ENCODE measurements at regions not wholly inside any gene's neighbourhood (a gene's known extent, or its start where the extent isn't known, plus 50 kb on each side); places are given as distances from the start of the nearest gene placed in this dataset.

GRCh38 chr12:22879203-22879602 is 254.2 kb downstream of the ETNK1 start:
- DNase-seq (ENCODE audit: insufficient read length, low spot score), result no peak
- no peak for FAIRE-seq
- TF ChIP-seq TAF1 (IDR thresholded peaks at IDR 0.05; ENCODE audit: low read depth, low read length) (no peak), POLR2A (IDR thresholded peaks at IDR 0.05; ENCODE audit: low read depth, low read length) (no peak), POU2F2 (IDR thresholded peaks at IDR 0.05; ENCODE audit: low read depth, low read length) (no peak)

GRCh38 chr12:22880331-22880730 is 255.4 kb downstream of the ETNK1 start:
- FAIRE-seq, result no peak
- TF ChIP-seq SPI1 (IDR thresholded peaks at IDR 0.05; ENCODE audit: low read depth, low read length) (no peak), PAX5 (IDR thresholded peaks at IDR 0.05; ENCODE audit: insufficient read depth, low read length, severe bottlenecking) (no peak), POU2F2 (IDR thresholded peaks at IDR 0.05; ENCODE audit: low read depth, low read length) (no peak), TAF1 (IDR thresholded peaks at IDR 0.05; ENCODE audit: low read depth, low read length) (no peak), POLR2AphosphoS5 (IDR thresholded peaks at IDR 0.05; ENCODE audit: low read depth, low read length) (no peak), POLR2A (IDR thresholded peaks at IDR 0.05; ENCODE audit: low read depth, low read length) (no peak)
- DNase-seq (ENCODE audit: insufficient read length, low spot score), result no peak

GRCh38 chr12:22880807-22881206 is 255.8 kb downstream of the ETNK1 start:
- DNase-seq (ENCODE audit: insufficient read length, low spot score) (no peak), FAIRE-seq (no peak)
- TF ChIP-seq POU2F2 (IDR thresholded peaks at IDR 0.05; ENCODE audit: low read depth, low read length) (no peak), SPI1 (IDR thresholded peaks at IDR 0.05; ENCODE audit: low read depth, low read length) (no peak), TAF1 (IDR thresholded peaks at IDR 0.05; ENCODE audit: low read depth, low read length) (no peak), POLR2A (IDR thresholded peaks at IDR 0.05; ENCODE audit: low read depth, low read length) (no peak), POLR2AphosphoS5 (IDR thresholded peaks at IDR 0.05; ENCODE audit: low read depth, low read length) (no peak), PAX5 (IDR thresholded peaks at IDR 0.05; ENCODE audit: insufficient read depth, low read length, severe bottlenecking) (no peak)

- FAIRE-seq (no peak), DNase-seq (ENCODE audit: insufficient read length, low spot score) (no peak)
- TF ChIP-seq TAF1 (IDR thresholded peaks at IDR 0.05; ENCODE audit: low read depth, low read length), result no peak
- TF ChIP-seq POU2F2 (IDR thresholded peaks at IDR 0.05; ENCODE audit: low read depth, low read length), result no peak
- no peak for TF ChIP-seq PAX5 (IDR thresholded peaks at IDR 0.05; ENCODE audit: insufficient read depth, low read length, severe bottlenecking)
- TF ChIP-seq POLR2AphosphoS5 (IDR thresholded peaks at IDR 0.05; ENCODE audit: low read depth, low read length), result no peak
- no peak for TF ChIP-seq POLR2A (IDR thresholded peaks at IDR 0.05; ENCODE audit: low read depth, low read length)
- TF ChIP-seq SPI1 (IDR thresholded peaks at IDR 0.05; ENCODE audit: low read depth, low read length), result no peak
Observed at GRCh38 chr12:22881878-22882385, 257.0 kb downstream of the ETNK1 start.

- DNase-seq (ENCODE audit: insufficient read length, low spot score) (no peak), FAIRE-seq (no peak)
- no peak for TF ChIP-seq PAX5 (IDR thresholded peaks at IDR 0.05; ENCODE audit: insufficient read depth, low read length, severe bottlenecking)
- no peak for TF ChIP-seq POU2F2 (IDR thresholded peaks at IDR 0.05; ENCODE audit: low read depth, low read length)
- TF ChIP-seq POLR2AphosphoS5 (IDR thresholded peaks at IDR 0.05; ENCODE audit: low read depth, low read length), result no peak
- TF ChIP-seq TAF1 (IDR thresholded peaks at IDR 0.05; ENCODE audit: low read depth, low read length), result no peak
- no peak for TF ChIP-seq SPI1 (IDR thresholded peaks at IDR 0.05; ENCODE audit: low read depth, low read length)
- TF ChIP-seq POLR2A (IDR thresholded peaks at IDR 0.05; ENCODE audit: low read depth, low read length), result no peak
Observed at GRCh38 chr12:22882559-22882958, 257.6 kb downstream of the ETNK1 start.

- TF ChIP-seq SPI1 (IDR thresholded peaks at IDR 0.05; ENCODE audit: low read depth, low read length), result no peak
- no peak for TF ChIP-seq TAF1 (IDR thresholded peaks at IDR 0.05; ENCODE audit: low read depth, low read length)
- no peak for TF ChIP-seq PAX5 (IDR thresholded peaks at IDR 0.05; ENCODE audit: insufficient read depth, low read length, severe bottlenecking)
- no peak for TF ChIP-seq POU2F2 (IDR thresholded peaks at IDR 0.05; ENCODE audit: low read depth, low read length)
- no peak for TF ChIP-seq POLR2A (IDR thresholded peaks at IDR 0.05; ENCODE audit: low read depth, low read length)
- FAIRE-seq, result no peak
- no peak for DNase-seq (ENCODE audit: insufficient read length, low spot score)
Observed at GRCh38 chr12:22893878-22894277, 268.9 kb downstream of the ETNK1 start.

- FAIRE-seq (no peak), DNase-seq (ENCODE audit: insufficient read length, low spot score) (no peak)
Observed at GRCh38 chr12:22899184-22899583, 274.2 kb downstream of the ETNK1 start.

GRCh38 chr12:22900401-22900800 is 275.4 kb downstream of the ETNK1 start:
- no peak for DNase-seq (ENCODE audit: insufficient read length, low spot score)
- TF ChIP-seq TAF1 (IDR thresholded peaks at IDR 0.05; ENCODE audit: low read depth, low read length) (no peak), SPI1 (IDR thresholded peaks at IDR 0.05; ENCODE audit: low read depth, low read length) (no peak), POU2F2 (IDR thresholded peaks at IDR 0.05; ENCODE audit: low read depth, low read length) (no peak)
- FAIRE-seq, result no peak

More at GRCh38 chr12:22899184-22899583, 274.2 kb downstream of the ETNK1 start:
- TF ChIP-seq POU2F2 (IDR thresholded peaks at IDR 0.05; ENCODE audit: low read depth, low read length) (no peak), PAX5 (IDR thresholded peaks at IDR 0.05; ENCODE audit: insufficient read depth, low read length, severe bottlenecking) (no peak), TAF1 (IDR thresholded peaks at IDR 0.05; ENCODE audit: low read depth, low read length) (no peak), POLR2AphosphoS5 (IDR thresholded peaks at IDR 0.05; ENCODE audit: low read depth, low read length) (no peak), SPI1 (IDR thresholded peaks at IDR 0.05; ENCODE audit: low read depth, low read length) (no peak), POLR2A (IDR thresholded peaks at IDR 0.05; ENCODE audit: low read depth, low read length) (no peak)

- FAIRE-seq, result no peak
Observed at GRCh38 chr12:22904485-22904884, 279.5 kb downstream of the ETNK1 start.

GRCh38 chr12:22916241-22916640 is 291.3 kb downstream of the ETNK1 start:
- FAIRE-seq, result no peak
- no peak for DNase-seq (ENCODE audit: insufficient read length, low spot score)
- no peak for TF ChIP-seq POU2F2 (IDR thresholded peaks at IDR 0.05; ENCODE audit: low read depth, low read length)
- no peak for TF ChIP-seq SPI1 (IDR thresholded peaks at IDR 0.05; ENCODE audit: low read depth, low read length)
- no peak for TF ChIP-seq TAF1 (IDR thresholded peaks at IDR 0.05; ENCODE audit: low read depth, low read length)
- TF ChIP-seq POLR2A (IDR thresholded peaks at IDR 0.05; ENCODE audit: low read depth, low read length), result no peak
- no peak for TF ChIP-seq POLR2AphosphoS5 (IDR thresholded peaks at IDR 0.05; ENCODE audit: low read depth, low read length)
- no peak for TF ChIP-seq PAX5 (IDR thresholded peaks at IDR 0.05; ENCODE audit: insufficient read depth, low read length, severe bottlenecking)

More at GRCh38 chr12:22904485-22904884, 279.5 kb downstream of the ETNK1 start:
- no peak for DNase-seq (ENCODE audit: insufficient read length, low spot score)
- no peak for TF ChIP-seq SPI1 (IDR thresholded peaks at IDR 0.05; ENCODE audit: low read depth, low read length)
- no peak for TF ChIP-seq POLR2A (IDR thresholded peaks at IDR 0.05; ENCODE audit: low read depth, low read length)
- TF ChIP-seq PAX5 (IDR thresholded peaks at IDR 0.05; ENCODE audit: insufficient read depth, low read length, severe bottlenecking), result no peak
- TF ChIP-seq TAF1 (IDR thresholded peaks at IDR 0.05; ENCODE audit: low read depth, low read length), result no peak
- TF ChIP-seq POLR2AphosphoS5 (IDR thresholded peaks at IDR 0.05; ENCODE audit: low read depth, low read length), result no peak
- no peak for TF ChIP-seq POU2F2 (IDR thresholded peaks at IDR 0.05; ENCODE audit: low read depth, low read length)
